ENCODE measurements at regions not wholly inside any gene's neighbourhood (a gene's known extent, or its start where the extent isn't known, plus 50 kb on each side); places are given as distances from the start of the nearest gene placed in this dataset.

- H3K9me3 ChIP-seq (ENCODE audit: control insufficient read depth, insufficient read depth, low read length): no peaks in the 10 kb centered on the region
- H3K4me2 ChIP-seq (ENCODE audit: low read length): no peak overlapping the region
- no peaks in the 10 kb centered on the region for H3K36me3 ChIP-seq (ENCODE audit: control insufficient read depth, low read length)
- H4K20me1 ChIP-seq (ENCODE audit: control insufficient read depth, insufficient read depth, low read depth, low read length): no peaks in the 10 kb centered on the region
- TF ChIP-seq EZH2phosphoT487 (IDR thresholded peaks at IDR 0.05; ENCODE audit: borderline replicate concordance, low read length) (no peak), CTCF (IDR thresholded peaks at IDR 0.05; ENCODE audit: low read depth, low read length, poor library complexity, severe bottlenecking) (no peak)
- no peaks in the 10 kb centered on the region for H3K9me2 ChIP-seq (replicated peaks; ENCODE audit: control insufficient read depth, low read length)
- no peaks in the 10 kb centered on the region; the same call in 1 of the 2 replicates for H3K27me3 ChIP-seq (ENCODE audit: control insufficient read depth, low read length)
- no peaks in the 10 kb centered on the region for H3K4me1 ChIP-seq (ENCODE audit: control insufficient read depth, low read length)
- H3K79me2 ChIP-seq (ENCODE audit: control insufficient read depth, low read length): no peaks in the 10 kb centered on the region
- no peaks in the 10 kb centered on the region for H3F3A ChIP-seq (ENCODE audit: control insufficient read depth, insufficient read depth)
- H3K27ac ChIP-seq (ENCODE audit: low read depth, low read length): no peak overlapping the region
- no peak overlapping the region for H3K4me3 ChIP-seq (ENCODE audit: low read length)
Measured at GRCh38 chr2:204255526-204255925, 289.7 kb upstream of the PARD3B start.

GRCh38 chr2:204257781-204258180 is 287.5 kb upstream of the PARD3B start:
- TF ChIP-seq EZH2phosphoT487 (IDR thresholded peaks at IDR 0.05; ENCODE audit: borderline replicate concordance, low read length) (no peak), CTCF (IDR thresholded peaks at IDR 0.05; ENCODE audit: low read depth, low read length, poor library complexity, severe bottlenecking) (no peak)
- no peak overlapping the region for H3K27ac ChIP-seq (ENCODE audit: low read depth, low read length)
- no peaks in the 10 kb centered on the region for H4K20me1 ChIP-seq (ENCODE audit: control insufficient read depth, insufficient read depth, low read depth, low read length)
- no peaks in the 10 kb centered on the region for H3K9me2 ChIP-seq (replicated peaks; ENCODE audit: control insufficient read depth, low read length)
- no peaks in the 10 kb centered on the region; the same call in 1 of the 2 replicates for H3K27me3 ChIP-seq (ENCODE audit: control insufficient read depth, low read length)
- H3K9me3 ChIP-seq (ENCODE audit: control insufficient read depth, insufficient read depth, low read length): no peaks in the 10 kb centered on the region
- no peak overlapping the region for H3K4me2 ChIP-seq (ENCODE audit: low read length)
- no peaks in the 10 kb centered on the region for H3K4me1 ChIP-seq (ENCODE audit: control insufficient read depth, low read length)
- no peak overlapping the region for H3K4me3 ChIP-seq (ENCODE audit: low read length)
- H3K79me2 ChIP-seq (ENCODE audit: control insufficient read depth, low read length): no peaks in the 10 kb centered on the region
- no peaks in the 10 kb centered on the region for H3K36me3 ChIP-seq (ENCODE audit: control insufficient read depth, low read length)
- H3F3A ChIP-seq (ENCODE audit: control insufficient read depth, insufficient read depth): no peaks in the 10 kb centered on the region

DNA sequence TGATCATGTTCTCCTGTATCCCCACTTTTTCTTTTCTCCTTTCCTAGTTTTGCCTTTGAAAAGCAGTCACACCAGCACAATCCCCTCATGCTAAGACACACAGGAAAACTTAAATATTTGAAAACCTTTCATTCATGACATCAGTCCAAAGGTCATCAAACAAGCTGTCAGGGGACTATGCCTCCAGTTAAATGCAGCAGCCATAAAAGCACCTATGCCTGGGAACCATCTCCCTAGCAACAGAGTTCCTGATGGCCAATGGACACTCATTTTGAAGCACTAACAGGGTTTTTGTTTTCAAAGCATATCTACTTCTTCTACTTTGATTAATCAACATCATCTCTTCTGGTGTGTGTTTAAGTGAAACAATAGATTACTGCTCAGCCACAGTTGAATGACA is 286.4 kb upstream of the PARD3B start:
- no peaks in the 10 kb centered on the region; the same call in 1 of the 2 replicates for H3K27me3 ChIP-seq (ENCODE audit: control insufficient read depth, low read length)
- TF ChIP-seq EZH2phosphoT487 (IDR thresholded peaks at IDR 0.05; ENCODE audit: borderline replicate concordance, low read length) (no peak), CTCF (IDR thresholded peaks at IDR 0.05; ENCODE audit: low read depth, low read length, poor library complexity, severe bottlenecking) (no peak)
- H3K4me1 ChIP-seq (ENCODE audit: control insufficient read depth, low read length): no peaks in the 10 kb centered on the region
- no peaks in the 10 kb centered on the region for H3K9me2 ChIP-seq (replicated peaks; ENCODE audit: control insufficient read depth, low read length)
- no peaks in the 10 kb centered on the region for H3K9me3 ChIP-seq (ENCODE audit: control insufficient read depth, insufficient read depth, low read length)
- no peak overlapping the region for H3K4me2 ChIP-seq (ENCODE audit: low read length)
- H3K4me3 ChIP-seq (ENCODE audit: low read length): no peak overlapping the region
- H4K20me1 ChIP-seq (ENCODE audit: control insufficient read depth, insufficient read depth, low read depth, low read length): no peaks in the 10 kb centered on the region
- no peaks in the 10 kb centered on the region for H3F3A ChIP-seq (ENCODE audit: control insufficient read depth, insufficient read depth)
- no peaks in the 10 kb centered on the region for H3K36me3 ChIP-seq (ENCODE audit: control insufficient read depth, low read length)
- H3K79me2 ChIP-seq (ENCODE audit: control insufficient read depth, low read length): no peaks in the 10 kb centered on the region
- no peak overlapping the region for H3K27ac ChIP-seq (ENCODE audit: low read depth, low read length)

All from DOHH2 (cell line).